WTC11 (cell line): ENCODE measurements at regions not wholly inside any gene's neighbourhood (a gene's known extent, or its start where the extent isn't known, plus 50 kb on each side); places are given as distances from the start of the nearest gene placed in this dataset.

ENCODE experiments used
- CREB1 ChIP-seq: sonication (generic); formaldehyde crosslinking; IDR thresholded peaks from 2 replicates; pipeline ENCODE4 v1.8.0; 2023; ENCODE audit warnings: mild to moderate bottlenecking, missing genetic modification reagents
- ZNF423 ChIP-seq: fragments of 250-450 bp; sonication (Bioruptor Pico); IDR thresholded peaks from 2 replicates; pipeline ENCODE4 v2.1.2; 2022; ENCODE audit warnings: mild to moderate bottlenecking, moderate library complexity
- TF ChIP-seq, protein P1 (sequence below): fragments of 200-600 bp; IDR thresholded peaks from 2 replicates; pipeline ENCODE4 v1.8.0; 2022; ENCODE audit warnings: antibody characterized with exemption
- TF ChIP-seq, protein P2 (sequence below): sonication (generic); formaldehyde crosslinking; IDR thresholded peaks from 2 replicates; pipeline ENCODE4 v1.8.1; 2023; ENCODE audit warnings: mild to moderate bottlenecking, missing genetic modification reagents, borderline replicate concordance

DNA sequence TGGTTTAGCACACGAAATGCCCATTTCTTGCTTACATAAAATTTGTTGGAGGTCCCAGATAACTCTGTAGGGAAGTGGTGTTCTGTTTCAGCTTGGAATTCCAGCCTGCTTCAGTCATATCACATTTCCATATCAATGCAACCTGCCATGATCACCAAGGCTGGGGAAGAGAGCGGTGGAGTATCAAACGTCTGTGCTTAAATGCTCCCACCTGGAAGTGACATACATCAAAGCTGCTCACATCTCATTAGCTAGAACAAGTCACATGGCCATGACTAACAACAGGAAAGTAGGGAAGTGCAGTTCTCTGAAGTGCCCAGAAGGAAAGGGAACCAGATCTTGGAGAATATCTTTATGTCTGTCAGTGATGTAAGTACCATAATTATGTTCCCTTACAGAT is 130.2 kb upstream of the CFAP20DC start:
- no peak for TF ChIP-seq ZNF423
- TF ChIP-seq CREB1, result no peak
- TF ChIP-seq, protein P1, sequence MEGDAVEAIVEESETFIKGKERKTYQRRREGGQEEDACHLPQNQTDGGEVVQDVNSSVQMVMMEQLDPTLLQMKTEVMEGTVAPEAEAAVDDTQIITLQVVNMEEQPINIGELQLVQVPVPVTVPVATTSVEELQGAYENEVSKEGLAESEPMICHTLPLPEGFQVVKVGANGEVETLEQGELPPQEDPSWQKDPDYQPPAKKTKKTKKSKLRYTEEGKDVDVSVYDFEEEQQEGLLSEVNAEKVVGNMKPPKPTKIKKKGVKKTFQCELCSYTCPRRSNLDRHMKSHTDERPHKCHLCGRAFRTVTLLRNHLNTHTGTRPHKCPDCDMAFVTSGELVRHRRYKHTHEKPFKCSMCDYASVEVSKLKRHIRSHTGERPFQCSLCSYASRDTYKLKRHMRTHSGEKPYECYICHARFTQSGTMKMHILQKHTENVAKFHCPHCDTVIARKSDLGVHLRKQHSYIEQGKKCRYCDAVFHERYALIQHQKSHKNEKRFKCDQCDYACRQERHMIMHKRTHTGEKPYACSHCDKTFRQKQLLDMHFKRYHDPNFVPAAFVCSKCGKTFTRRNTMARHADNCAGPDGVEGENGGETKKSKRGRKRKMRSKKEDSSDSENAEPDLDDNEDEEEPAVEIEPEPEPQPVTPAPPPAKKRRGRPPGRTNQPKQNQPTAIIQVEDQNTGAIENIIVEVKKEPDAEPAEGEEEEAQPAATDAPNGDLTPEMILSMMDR, result no peak
- TF ChIP-seq, protein P2, sequence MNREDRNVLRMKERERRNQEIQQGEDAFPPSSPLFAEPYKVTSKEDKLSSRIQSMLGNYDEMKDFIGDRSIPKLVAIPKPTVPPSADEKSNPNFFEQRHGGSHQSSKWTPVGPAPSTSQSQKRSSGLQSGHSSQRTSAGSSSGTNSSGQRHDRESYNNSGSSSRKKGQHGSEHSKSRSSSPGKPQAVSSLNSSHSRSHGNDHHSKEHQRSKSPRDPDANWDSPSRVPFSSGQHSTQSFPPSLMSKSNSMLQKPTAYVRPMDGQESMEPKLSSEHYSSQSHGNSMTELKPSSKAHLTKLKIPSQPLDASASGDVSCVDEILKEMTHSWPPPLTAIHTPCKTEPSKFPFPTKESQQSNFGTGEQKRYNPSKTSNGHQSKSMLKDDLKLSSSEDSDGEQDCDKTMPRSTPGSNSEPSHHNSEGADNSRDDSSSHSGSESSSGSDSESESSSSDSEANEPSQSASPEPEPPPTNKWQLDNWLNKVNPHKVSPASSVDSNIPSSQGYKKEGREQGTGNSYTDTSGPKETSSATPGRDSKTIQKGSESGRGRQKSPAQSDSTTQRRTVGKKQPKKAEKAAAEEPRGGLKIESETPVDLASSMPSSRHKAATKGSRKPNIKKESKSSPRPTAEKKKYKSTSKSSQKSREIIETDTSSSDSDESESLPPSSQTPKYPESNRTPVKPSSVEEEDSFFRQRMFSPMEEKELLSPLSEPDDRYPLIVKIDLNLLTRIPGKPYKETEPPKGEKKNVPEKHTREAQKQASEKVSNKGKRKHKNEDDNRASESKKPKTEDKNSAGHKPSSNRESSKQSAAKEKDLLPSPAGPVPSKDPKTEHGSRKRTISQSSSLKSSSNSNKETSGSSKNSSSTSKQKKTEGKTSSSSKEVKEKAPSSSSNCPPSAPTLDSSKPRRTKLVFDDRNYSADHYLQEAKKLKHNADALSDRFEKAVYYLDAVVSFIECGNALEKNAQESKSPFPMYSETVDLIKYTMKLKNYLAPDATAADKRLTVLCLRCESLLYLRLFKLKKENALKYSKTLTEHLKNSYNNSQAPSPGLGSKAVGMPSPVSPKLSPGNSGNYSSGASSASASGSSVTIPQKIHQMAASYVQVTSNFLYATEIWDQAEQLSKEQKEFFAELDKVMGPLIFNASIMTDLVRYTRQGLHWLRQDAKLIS (CRISPR knock-in tag), result no peak
